ENCODE measurements at regions not wholly inside any gene's neighbourhood (a gene's known extent, or its start where the extent isn't known, plus 50 kb on each side); places are given as distances from the start of the nearest gene placed in this dataset.
"Not testable (repeated sequence)": the region's sequence is repeated elsewhere in the genome, so short reads cannot be mapped to it uniquely, and the experiment has no call there.

- DNase-seq (ENCODE audit: low read depth, low spot score) = no peak
- Histone ChIP-seq H3K36me3 (ENCODE audit: control insufficient read depth in 2 of 2, extremely low read depth in 1 of 2, insufficient read depth in 2 of 2, low read length in 2 of 2) (no peaks in the 10 kb centered on the region), H3K9ac (ENCODE audit: control insufficient read depth, extremely low read depth, insufficient read depth, low read length) (no peak overlapping the region), H2AFZ (ENCODE audit: control insufficient read depth, low read length) (no peak overlapping the region), H3K4me3 (ENCODE audit: control insufficient read depth in 2 of 3, extremely low read depth in 1 of 3, insufficient read depth in 2 of 3, low read depth in 1 of 3, low read length in 3 of 3) (no peak overlapping the region), H3K4me2 (ENCODE audit: control insufficient read depth, extremely low read depth, insufficient read depth, low read depth, low read length) (no peak overlapping the region), H3K27me3 (ENCODE audit: control insufficient read depth, extremely low read depth, insufficient read depth, low read length) (no peaks in the 10 kb centered on the region), H3K79me2 (ENCODE audit: control insufficient read depth, insufficient read depth, low read length) (no peaks in the 10 kb centered on the region), H3K4me1 (ENCODE audit: control insufficient read depth, extremely low read depth, insufficient read depth, low read length) (no peaks in the 10 kb centered on the region), H3K27ac (ENCODE audit: control insufficient read depth, insufficient read depth, low read length) (no peak overlapping the region), H4K20me1 (ENCODE audit: control insufficient read depth, extremely low read depth, insufficient read depth, low read length) (no peaks in the 10 kb centered on the region), H3K9me1 (ENCODE audit: control insufficient read depth, extremely low read depth, insufficient read depth, low read length) (no peaks in the 10 kb centered on the region), H3K9me3 (ENCODE audit: control insufficient read depth, low read depth, low read length) (no peaks in the 10 kb centered on the region)
- dilution Hi-C loops (cut with MboI; ENCODE audit: extremely low pct_ligation_motif_present, low sequenced_read_pairs) = no loop called here
- no peak for FAIRE-seq
- TF ChIP-seq EZH2 (IDR thresholded peaks at IDR 0.05; ENCODE audit: low read length) = no peak
- TF ChIP-seq CTCF (optimal IDR thresholded peaks at IDR 0.05 in 1 of 3, IDR thresholded peaks at IDR 0.05 in 1 of 3, conservative IDR thresholded peaks at IDR 0.05 in 1 of 3; ENCODE audit: extremely low read depth in 1 of 3, insufficient read depth in 2 of 3, low read length in 3 of 3) = no peak
Observed at GRCh38 chr13:22961835-22962537, 218.8 kb upstream of the SGCG start.

- FAIRE-seq; H2AFZ ChIP-seq (ENCODE audit: control insufficient read depth, low read length); H3K27me3 ChIP-seq (ENCODE audit: control insufficient read depth, extremely low read depth, insufficient read depth, low read length); H3K4me2 ChIP-seq (ENCODE audit: control insufficient read depth, extremely low read depth, insufficient read depth, low read depth, low read length); H3K79me2 ChIP-seq (ENCODE audit: control insufficient read depth, insufficient read depth, low read length); DNase-seq (ENCODE audit: low read depth, low spot score); dilution Hi-C loops (cut with MboI; ENCODE audit: extremely low pct_ligation_motif_present, low sequenced_read_pairs); H3K9me1 ChIP-seq (ENCODE audit: control insufficient read depth, extremely low read depth, insufficient read depth, low read length); H3K9ac ChIP-seq (ENCODE audit: control insufficient read depth, extremely low read depth, insufficient read depth, low read length); H3K4me1 ChIP-seq (ENCODE audit: control insufficient read depth, extremely low read depth, insufficient read depth, low read length); H3K9me3 ChIP-seq (ENCODE audit: control insufficient read depth, low read depth, low read length); H3K27ac ChIP-seq (ENCODE audit: control insufficient read depth, insufficient read depth, low read length); H3K4me3 ChIP-seq (ENCODE audit: control insufficient read depth in 2 of 3, extremely low read depth in 1 of 3, insufficient read depth in 2 of 3, low read depth in 1 of 3, low read length in 3 of 3); H4K20me1 ChIP-seq (ENCODE audit: control insufficient read depth, extremely low read depth, insufficient read depth, low read length); H3K36me3 ChIP-seq (ENCODE audit: control insufficient read depth in 2 of 2, extremely low read depth in 1 of 2, insufficient read depth in 2 of 2, low read length in 2 of 2): not testable (repeated sequence)
Observed at GRCh38 chr13:22963384-22964053, 217.3 kb upstream of the SGCG start.

All from keratinocyte (primary cell).